ENCODE measurements at regions not wholly inside any gene's neighbourhood (a gene's known extent, or its start where the extent isn't known, plus 50 kb on each side); places are given as distances from the start of the nearest gene placed in this dataset.

DNA sequence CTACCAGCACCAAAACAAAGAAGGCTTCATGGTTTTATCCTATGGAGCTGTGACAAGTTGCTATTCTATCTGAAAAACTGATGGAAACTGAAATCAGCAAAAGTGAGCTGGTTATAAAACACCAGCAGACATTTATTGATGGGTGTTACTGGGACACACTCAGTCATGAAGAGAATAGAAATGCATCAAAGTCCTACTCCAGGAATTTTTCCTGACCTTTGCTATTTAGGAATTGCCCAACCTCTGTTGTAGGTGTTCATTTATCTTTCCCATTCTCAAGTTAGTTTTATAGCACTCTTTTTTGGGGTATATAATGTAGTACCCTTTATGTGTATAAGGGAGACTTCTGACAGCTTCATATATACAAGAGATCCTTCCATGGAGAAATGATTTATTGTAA is 533.2 kb downstream of the REEP3 start:
- no peak overlapping the region for H3K4me3 Mint-ChIP-seq
- DNase-seq (no peak), ATAC-seq (replicated peaks) (no peak)
- no peaks in the 10 kb centered on the region for H3K27me3 Mint-ChIP-seq
- H3K9me3 Mint-ChIP-seq: no peaks in the 10 kb centered on the region
- no peaks in the 10 kb centered on the region for H3K4me1 Mint-ChIP-seq
- H3K36me3 Mint-ChIP-seq: no peaks in the 10 kb centered on the region
- H3K27ac Mint-ChIP-seq: no peak overlapping the region

DNA sequence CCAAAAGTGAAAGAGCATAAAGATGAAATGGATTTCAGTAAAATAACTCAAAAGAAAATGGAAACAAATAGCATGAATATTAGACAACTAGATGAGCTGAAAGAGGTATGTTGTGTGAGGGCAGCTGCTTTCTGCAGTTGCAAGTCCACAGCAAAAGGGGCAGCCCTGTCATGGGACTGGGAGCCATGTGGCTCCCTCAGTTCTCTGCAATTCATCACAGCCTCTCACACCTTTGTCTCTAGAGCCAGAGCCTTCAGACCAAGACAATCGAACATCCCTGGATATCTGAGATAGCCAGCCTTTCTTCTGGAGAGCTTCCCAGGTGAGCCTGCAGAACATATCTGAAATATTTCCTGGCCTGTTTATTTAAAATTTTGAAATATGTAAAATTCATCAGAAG is 538.7 kb downstream of the REEP3 start:
- no peaks in the 10 kb centered on the region for H3K9me3 Mint-ChIP-seq
- ATAC-seq (replicated peaks) (no peak), DNase-seq (no peak)
- no peaks in the 10 kb centered on the region for H3K36me3 Mint-ChIP-seq
- H3K4me3 Mint-ChIP-seq: no peak overlapping the region
- no peaks in the 10 kb centered on the region for H3K4me1 Mint-ChIP-seq
- H3K27me3 Mint-ChIP-seq: no peaks in the 10 kb centered on the region
- H3K27ac Mint-ChIP-seq: no peak overlapping the region

GRCh38 chr10:64060389-64060788 is 539.2 kb downstream of the REEP3 start:
- H3K36me3 Mint-ChIP-seq: no peaks in the 10 kb centered on the region
- H3K27ac Mint-ChIP-seq: no peak overlapping the region
- no peaks in the 10 kb centered on the region for H3K9me3 Mint-ChIP-seq
- H3K4me1 Mint-ChIP-seq: no peaks in the 10 kb centered on the region
- DNase-seq (no peak), ATAC-seq (replicated peaks) (no peak)
- H3K4me3 Mint-ChIP-seq: no peak overlapping the region
- no peaks in the 10 kb centered on the region for H3K27me3 Mint-ChIP-seq

GRCh38 chr10:64062793-64063192 is 541.6 kb downstream of the REEP3 start:
- H3K36me3 Mint-ChIP-seq: no peaks in the 10 kb centered on the region
- H3K9me3 Mint-ChIP-seq: no peaks in the 10 kb centered on the region
- no peak overlapping the region for H3K4me3 Mint-ChIP-seq
- H3K27ac Mint-ChIP-seq: no peak overlapping the region
- H3K4me1 Mint-ChIP-seq: no peaks in the 10 kb centered on the region
- ATAC-seq (replicated peaks) (no peak), DNase-seq (no peak)
- no peaks in the 10 kb centered on the region for H3K27me3 Mint-ChIP-seq

DNA sequence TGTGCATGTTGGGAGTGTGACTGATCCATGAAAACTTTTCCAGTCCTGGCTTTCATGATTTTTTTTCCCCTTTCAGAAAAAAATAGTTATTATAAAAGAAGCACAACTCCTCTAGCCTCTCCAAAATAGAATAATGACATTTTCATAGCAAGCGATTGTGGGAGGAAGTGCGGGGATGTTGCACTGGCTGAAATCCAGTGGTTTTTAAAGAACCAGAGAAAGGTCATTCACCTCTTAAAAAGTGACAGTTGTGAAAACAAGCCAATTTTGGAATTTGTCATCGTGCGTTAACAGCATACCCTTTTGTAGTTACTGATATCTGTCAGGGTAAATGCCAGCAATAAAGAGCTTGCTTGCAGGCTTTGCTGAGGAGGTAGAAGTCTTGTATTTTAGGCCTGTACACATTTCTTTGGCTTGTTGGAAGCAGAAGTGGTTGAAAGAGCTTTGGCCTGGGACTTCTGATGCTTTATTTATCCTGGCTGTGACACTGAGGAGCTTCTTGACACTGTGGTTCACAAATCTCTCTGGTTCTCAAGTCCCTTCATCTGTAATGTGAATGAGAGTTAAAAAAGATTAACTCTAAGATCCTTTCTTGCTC is 545.9 kb downstream of the REEP3 start:
- peaks cover 6 to 7% of the 10 kb centered on the region in 2 donors for H3K27me3 Mint-ChIP-seq
- DNase-seq: no peak
- ATAC-seq (replicated peaks): peak; percentile 14 to 46
- no peaks in the 10 kb centered on the region for H3K36me3 Mint-ChIP-seq
- H3K9me3 Mint-ChIP-seq: no peaks in the 10 kb centered on the region
- H3K4me3 Mint-ChIP-seq: no peak overlapping the region
- no peak overlapping the region for H3K27ac Mint-ChIP-seq
- H3K4me1 Mint-ChIP-seq: no peaks in the 10 kb centered on the region

- Mint-ChIP-seq H3K4me1 (no peaks in the 10 kb centered on the region), H3K36me3 (no peaks in the 10 kb centered on the region), H3K4me3 (no peak overlapping the region), H3K27me3 (peaks cover 6 to 8% of the 10 kb centered on the region in 2 donors), H3K27ac (no peak overlapping the region), H3K9me3 (no peaks in the 10 kb centered on the region)
- ATAC-seq (replicated peaks) (no peak), DNase-seq (no peak)
Measured at GRCh38 chr10:64067859-64068258, 546.7 kb downstream of the REEP3 start.

- Mint-ChIP-seq H3K27ac (no peak overlapping the region), H3K27me3 (peaks cover 6 to 8% of the 10 kb centered on the region in 2 donors), H3K36me3 (no peaks in the 10 kb centered on the region), H3K4me1 (no peaks in the 10 kb centered on the region), H3K4me3 (no peak overlapping the region), H3K9me3 (no peaks in the 10 kb centered on the region)
- DNase-seq (no peak), ATAC-seq (replicated peaks) (peak in 1 of 2 donors; percentile 12)
Measured at GRCh38 chr10:64070241-64070640, 549.0 kb downstream of the REEP3 start.

- no peaks in the 10 kb centered on the region for H3K9me3 Mint-ChIP-seq
- H3K27me3 Mint-ChIP-seq: peaks cover 6 to 8% of the 10 kb centered on the region in 2 donors
- ATAC-seq (replicated peaks): no peak
- no peaks in the 10 kb centered on the region for H3K36me3 Mint-ChIP-seq
- no peak overlapping the region for H3K27ac Mint-ChIP-seq
- no peak for DNase-seq
- H3K4me1 Mint-ChIP-seq: no peaks in the 10 kb centered on the region
- H3K4me3 Mint-ChIP-seq: no peak overlapping the region
Measured at GRCh38 chr10:64071218-64071617, 550.0 kb downstream of the REEP3 start.

DNA sequence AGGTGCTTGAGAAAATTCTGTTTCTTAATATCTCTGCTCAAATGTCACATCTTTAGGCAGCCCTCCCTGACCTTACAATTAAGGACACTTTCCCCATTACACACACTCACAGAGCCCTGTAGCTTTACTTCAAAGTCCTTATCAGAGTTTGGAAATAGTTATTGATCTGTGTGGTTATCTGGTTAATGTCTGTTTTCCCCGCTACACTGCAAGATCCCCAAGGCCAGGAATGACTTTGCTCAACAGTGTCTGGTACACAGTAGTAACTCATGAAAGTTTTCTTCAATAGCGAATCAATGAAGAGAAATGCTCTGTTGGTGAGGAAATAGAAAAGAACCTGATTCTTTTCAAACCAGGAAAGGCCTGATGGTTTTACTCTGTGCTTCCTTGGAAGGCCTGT is 554.4 kb downstream of the REEP3 start:
- Mint-ChIP-seq H3K27me3 (peaks cover 6 to 8% of the 10 kb centered on the region in 2 donors), H3K27ac (no peak overlapping the region), H3K9me3 (no peaks in the 10 kb centered on the region), H3K4me3 (no peak overlapping the region), H3K4me1 (no peaks in the 10 kb centered on the region), H3K36me3 (no peaks in the 10 kb centered on the region)
- no peak for DNase-seq
- ATAC-seq (replicated peaks): no peak

- no peaks in the 10 kb centered on the region for H3K4me1 Mint-ChIP-seq
- H3K4me3 Mint-ChIP-seq: no peak overlapping the region
- DNase-seq (no peak), ATAC-seq (replicated peaks) (no peak)
- peaks cover 5 to 8% of the 10 kb centered on the region in 2 donors for H3K27me3 Mint-ChIP-seq
- H3K27ac Mint-ChIP-seq: no peak overlapping the region
- H3K9me3 Mint-ChIP-seq: no peaks in the 10 kb centered on the region
- H3K36me3 Mint-ChIP-seq: no peaks in the 10 kb centered on the region
Measured at GRCh38 chr10:64076322-64076940, 555.2 kb downstream of the REEP3 start.

- DNase-seq (no peak), ATAC-seq (replicated peaks) (no peak)
- Mint-ChIP-seq H3K27me3 (no peaks in the 10 kb centered on the region), H3K27ac (no peak overlapping the region), H3K4me1 (no peaks in the 10 kb centered on the region), H3K36me3 (no peaks in the 10 kb centered on the region), H3K4me3 (no peak overlapping the region), H3K9me3 (no peaks in the 10 kb centered on the region)
Measured at GRCh38 chr10:64079341-64079740, 558.1 kb downstream of the REEP3 start.

- DNase-seq (no peak), ATAC-seq (replicated peaks) (no peak)
- Mint-ChIP-seq H3K36me3 (no peaks in the 10 kb centered on the region), H3K9me3 (no peaks in the 10 kb centered on the region), H3K4me3 (no peak overlapping the region), H3K4me1 (no peaks in the 10 kb centered on the region), H3K27me3 (no peaks in the 10 kb centered on the region), H3K27ac (no peak overlapping the region)
Measured at GRCh38 chr10:64080071-64080470, 558.9 kb downstream of the REEP3 start.

GRCh38 chr10:64081947-64082482 is 560.8 kb downstream of the REEP3 start:
- Mint-ChIP-seq H3K4me3 (no peak overlapping the region), H3K27me3 (no peaks in the 10 kb centered on the region), H3K9me3 (no peaks in the 10 kb centered on the region), H3K36me3 (no peaks in the 10 kb centered on the region), H3K4me1 (no peaks in the 10 kb centered on the region), H3K27ac (no peak overlapping the region)
- DNase-seq (no peak), ATAC-seq (replicated peaks) (no peak)

DNA sequence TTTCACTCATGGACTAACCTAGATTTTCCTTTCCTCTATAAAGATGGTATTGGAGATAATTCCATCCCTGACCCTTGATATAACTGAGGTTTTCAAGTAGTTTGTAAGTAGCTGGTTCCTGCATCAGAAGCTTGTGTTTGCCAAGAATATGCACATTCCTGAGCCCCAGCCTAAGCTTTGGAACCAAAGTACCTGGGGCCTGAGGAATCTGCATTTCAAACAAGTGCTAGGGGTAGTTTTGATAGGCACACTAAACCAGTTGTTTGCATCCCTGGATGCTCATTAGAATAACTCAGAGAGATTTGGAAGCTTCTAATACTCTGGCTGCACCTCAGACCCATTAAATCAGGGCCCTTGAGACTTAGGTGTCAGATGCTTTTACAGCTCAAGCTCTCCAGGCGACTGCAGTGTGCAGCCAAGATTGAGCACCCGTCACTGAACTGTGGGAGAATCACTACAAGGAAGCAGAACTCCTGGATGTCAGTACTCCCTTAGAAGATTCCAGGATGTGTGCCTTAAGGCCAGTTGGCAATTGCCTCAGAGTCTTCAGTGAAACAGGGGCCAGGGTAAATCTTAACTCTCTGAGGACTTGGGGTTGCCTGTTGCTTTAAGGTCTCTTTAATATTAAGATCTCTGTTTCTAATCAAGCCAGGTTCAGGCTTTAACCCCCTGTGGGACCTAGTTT is 565.0 kb downstream of the REEP3 start:
- H3K27me3 Mint-ChIP-seq: no peaks in the 10 kb centered on the region
- no peak for DNase-seq
- no peaks in the 10 kb centered on the region for H3K9me3 Mint-ChIP-seq
- H3K4me1 Mint-ChIP-seq: no peaks in the 10 kb centered on the region
- H3K36me3 Mint-ChIP-seq: no peaks in the 10 kb centered on the region
- no peak overlapping the region for H3K27ac Mint-ChIP-seq
- H3K4me3 Mint-ChIP-seq: no peak overlapping the region
- ATAC-seq (replicated peaks): no peak

DNA sequence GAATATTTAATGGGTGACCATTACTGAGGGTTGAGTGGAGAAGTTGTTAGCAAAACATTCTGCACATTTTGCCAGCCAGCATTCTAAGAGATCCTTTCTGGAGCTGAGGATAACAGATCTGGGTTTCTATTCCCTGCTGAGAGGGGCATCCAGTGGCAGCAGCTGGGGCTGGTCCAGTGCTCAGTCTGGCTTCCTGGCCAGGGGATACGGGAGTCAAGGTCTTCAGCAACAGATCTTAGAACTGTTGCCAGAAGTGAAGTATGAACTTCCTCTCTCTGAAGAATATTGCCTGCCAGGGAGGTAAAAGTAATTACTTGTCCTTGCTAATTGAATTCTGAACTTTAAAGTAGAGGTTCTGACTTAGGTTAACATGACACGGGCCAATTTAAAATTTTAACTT is 568.4 kb downstream of the REEP3 start:
- Mint-ChIP-seq H3K27me3 (no peaks in the 10 kb centered on the region), H3K27ac (no peak overlapping the region), H3K4me3 (no peak overlapping the region), H3K9me3 (no peaks in the 10 kb centered on the region), H3K4me1 (no peaks in the 10 kb centered on the region), H3K36me3 (no peaks in the 10 kb centered on the region)
- no peak for ATAC-seq (replicated peaks)
- no peak for DNase-seq
